Spleen (tissue), 7 donors: ENCODE measurements at regions not wholly inside any gene's neighbourhood (a gene's known extent, or its start where the extent isn't known, plus 50 kb on each side); places are given as distances from the start of the nearest gene placed in this dataset.

ENCODE experiments used
- POLR2AphosphoS5 ChIP-seq, 3 donors: sonication (generic); formaldehyde crosslinking; IDR thresholded peaks; one replicate each; pipeline ENCODE4 v1.5.1; 2017; ENCODE audit warnings: antibody characterized with exemption in 3 of 3
- TF ChIP-seq, protein P1 (sequence below), 11 experiments: fragments of 200-600 bp in 7 of 11; fragments of 450-650 bp in 4 of 11; sonication (generic) in 4 of 11; IDR thresholded peaks in 8 of 11; conservative IDR thresholded peaks in 3 of 11; 1 replicate in 7 of 11; 2 replicates in 4 of 11; pipeline versions ENCODE4 v1.4.0 to v1.8.0; 2016 to 2021; ENCODE audit warnings: antibody characterized with exemption in 11 of 11, inconsistent platforms in 4 of 11, mild to moderate bottlenecking in 1 of 11
- donor health status: DM: no; HTN: no; CAD: no; lungs with moderate emphysema.
- donor health status: DM: no; HTN: no; CAD: no.
- donor health status: DM: no; HTN: no; CAD: no.

DNA sequence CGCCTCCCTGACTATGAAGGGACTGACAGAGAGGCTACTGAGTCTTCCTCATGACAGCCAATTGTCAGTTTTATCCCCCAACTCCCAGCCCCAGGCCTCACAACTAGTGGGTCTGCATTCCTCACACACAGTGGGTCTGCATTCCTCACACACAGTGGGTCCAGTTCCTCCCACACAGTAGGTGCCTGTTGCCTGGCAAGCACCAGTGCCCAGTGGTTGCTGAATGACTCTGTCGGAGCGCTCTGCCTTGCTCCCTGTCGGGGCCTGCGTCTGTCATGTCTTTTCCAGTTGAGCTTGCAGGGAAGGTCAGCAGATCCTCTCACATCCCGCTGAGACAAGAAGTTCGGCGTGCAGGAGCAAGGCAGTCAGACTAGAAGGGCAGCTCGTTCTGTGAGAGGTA lies 590.0 kb upstream of the MKI67 start:
- TF ChIP-seq, protein P1, sequence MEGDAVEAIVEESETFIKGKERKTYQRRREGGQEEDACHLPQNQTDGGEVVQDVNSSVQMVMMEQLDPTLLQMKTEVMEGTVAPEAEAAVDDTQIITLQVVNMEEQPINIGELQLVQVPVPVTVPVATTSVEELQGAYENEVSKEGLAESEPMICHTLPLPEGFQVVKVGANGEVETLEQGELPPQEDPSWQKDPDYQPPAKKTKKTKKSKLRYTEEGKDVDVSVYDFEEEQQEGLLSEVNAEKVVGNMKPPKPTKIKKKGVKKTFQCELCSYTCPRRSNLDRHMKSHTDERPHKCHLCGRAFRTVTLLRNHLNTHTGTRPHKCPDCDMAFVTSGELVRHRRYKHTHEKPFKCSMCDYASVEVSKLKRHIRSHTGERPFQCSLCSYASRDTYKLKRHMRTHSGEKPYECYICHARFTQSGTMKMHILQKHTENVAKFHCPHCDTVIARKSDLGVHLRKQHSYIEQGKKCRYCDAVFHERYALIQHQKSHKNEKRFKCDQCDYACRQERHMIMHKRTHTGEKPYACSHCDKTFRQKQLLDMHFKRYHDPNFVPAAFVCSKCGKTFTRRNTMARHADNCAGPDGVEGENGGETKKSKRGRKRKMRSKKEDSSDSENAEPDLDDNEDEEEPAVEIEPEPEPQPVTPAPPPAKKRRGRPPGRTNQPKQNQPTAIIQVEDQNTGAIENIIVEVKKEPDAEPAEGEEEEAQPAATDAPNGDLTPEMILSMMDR (IDR thresholded peaks at IDR 0.05 in 8 of 11, conservative IDR thresholded peaks at IDR 0.05 in 3 of 11): no peak
- no peak for TF ChIP-seq POLR2AphosphoS5 (IDR thresholded peaks at IDR 0.05)
